HG03469 (cell line): ENCODE measurements at regions not wholly inside any gene's neighbourhood (a gene's known extent, or its start where the extent isn't known, plus 50 kb on each side); places are given as distances from the start of the nearest gene placed in this dataset.
A peak's percentile ranks its signal among the peaks of the same experiment; 100 is the strongest.
"Not testable (repeated sequence)": the region's sequence is repeated elsewhere in the genome, so short reads cannot be mapped to it uniquely, and the experiment has no call there.

Experiments
- ATAC-seq: cut with Tn5 transposase; IDR thresholded peaks from one replicate; pipeline ENCODE4 v1.9.1; 2021; ENCODE audit warnings: mild to moderate bottlenecking, moderate library complexity, moderate number of reproducible peaks; ENCODE audit not compliant: unreplicated experiment

DNA sequence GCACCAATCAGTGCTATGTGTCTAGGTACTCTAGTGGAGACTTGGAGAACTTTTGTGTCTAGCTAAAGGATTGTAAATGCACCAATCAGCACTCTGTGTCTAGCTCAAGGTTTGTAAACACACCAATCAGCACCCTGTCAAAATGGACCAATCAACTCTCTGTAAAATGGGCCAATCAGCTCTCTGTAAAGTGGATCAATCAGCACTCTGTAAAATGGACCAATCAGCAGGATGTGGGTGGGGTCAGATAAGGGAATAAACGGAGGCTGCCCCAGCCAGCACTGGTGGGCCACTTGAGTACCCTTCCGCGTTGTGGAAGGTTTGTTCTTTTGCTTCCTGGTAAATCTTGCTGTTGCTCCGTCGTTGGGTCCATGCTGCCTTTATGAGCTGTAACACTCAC is 135.3 kb upstream of the RFC3 start:
- ATAC-seq: not testable (repeated sequence)

DNA sequence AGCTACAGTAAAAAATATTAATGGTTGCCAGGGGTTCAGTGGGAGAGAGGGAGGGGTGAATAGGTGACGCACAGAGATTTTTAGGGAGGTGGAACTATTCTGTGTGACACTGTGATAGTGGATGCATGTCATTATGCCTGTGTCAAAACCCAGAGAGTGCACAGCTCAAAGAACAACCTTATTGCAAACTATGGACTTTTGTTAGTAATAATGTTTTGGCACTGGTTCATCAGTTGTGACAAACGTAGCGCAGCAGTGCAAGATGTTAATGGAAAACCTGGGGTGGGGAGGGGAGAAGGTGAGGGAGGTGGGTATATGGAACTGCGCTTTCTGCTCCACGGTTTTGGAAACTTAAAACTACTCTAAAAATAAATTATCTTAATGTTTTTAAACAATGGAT is 134.6 kb upstream of the RFC3 start:
- no peak for ATAC-seq

DNA sequence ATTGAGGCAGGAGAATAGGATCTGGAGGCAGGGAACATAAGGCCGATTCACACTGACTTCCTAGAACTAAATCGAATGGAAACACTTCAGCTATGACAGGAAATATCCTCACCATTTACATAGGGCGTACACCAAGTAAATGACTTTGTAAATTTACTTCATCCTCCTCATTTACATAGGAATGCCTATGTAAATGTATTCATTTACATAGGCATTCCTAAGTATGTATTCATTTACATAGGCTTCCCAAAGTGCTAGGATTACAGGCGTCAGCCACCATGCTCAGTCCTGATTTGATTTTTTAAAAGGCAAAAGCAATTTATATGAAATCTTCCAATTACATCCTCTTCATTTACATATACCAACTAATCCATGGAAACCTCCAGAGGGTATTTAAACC is 133.1 kb upstream of the RFC3 start:
- ATAC-seq: no peak

DNA sequence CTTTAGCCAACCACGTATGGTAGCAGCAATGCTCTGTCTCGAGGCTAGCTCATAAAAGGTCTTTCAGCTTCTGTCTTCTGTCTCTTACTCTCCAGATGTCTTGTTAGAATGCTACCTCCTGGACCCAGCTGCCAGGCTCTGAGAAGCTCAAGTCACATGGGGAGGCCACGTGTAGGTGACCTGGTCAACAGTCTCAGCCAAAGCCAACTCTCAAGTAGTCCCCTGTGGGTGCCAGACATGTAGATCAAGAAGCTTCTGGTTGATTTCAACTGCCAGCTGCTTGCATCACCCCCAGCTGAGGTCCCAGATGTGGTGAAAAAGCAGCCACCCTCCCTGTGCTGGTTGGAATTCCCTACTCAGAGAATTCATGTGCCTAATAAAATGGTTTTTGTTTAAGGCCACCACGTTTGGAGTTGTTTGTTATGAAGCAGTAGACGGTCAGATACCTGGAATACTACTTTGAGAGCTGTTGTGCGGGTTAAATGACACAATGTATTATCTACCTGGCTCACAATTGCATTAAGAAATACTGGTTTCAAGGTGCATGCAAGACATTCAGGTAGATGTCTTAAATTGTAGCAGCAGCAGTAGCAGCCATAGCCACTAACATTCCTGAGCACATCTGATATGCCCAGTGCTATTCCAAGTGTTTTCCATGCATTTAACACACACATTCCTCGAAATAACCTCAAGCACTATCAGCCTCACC is 131.0 kb upstream of the RFC3 start:
- ATAC-seq: no peak

DNA sequence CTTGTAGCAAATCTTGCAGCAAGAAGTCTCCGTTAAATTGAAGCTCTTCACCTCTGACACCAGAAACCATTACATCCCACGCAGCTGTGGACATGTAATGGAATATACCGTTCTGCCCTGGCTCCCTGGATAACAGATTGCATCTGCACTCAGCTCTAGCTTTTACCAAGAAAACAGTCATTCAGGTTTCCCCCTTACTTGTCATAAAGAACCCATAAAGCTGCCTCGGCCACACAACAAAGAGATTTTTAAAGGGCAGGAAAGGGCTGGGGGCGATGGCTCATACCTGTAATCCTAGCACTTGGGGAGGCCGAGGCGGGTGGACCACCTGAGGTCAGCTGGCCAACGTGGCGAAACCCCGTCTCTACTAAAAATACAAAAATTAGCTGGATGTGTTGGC is 127.6 kb upstream of the RFC3 start:
- ATAC-seq: no peak

DNA sequence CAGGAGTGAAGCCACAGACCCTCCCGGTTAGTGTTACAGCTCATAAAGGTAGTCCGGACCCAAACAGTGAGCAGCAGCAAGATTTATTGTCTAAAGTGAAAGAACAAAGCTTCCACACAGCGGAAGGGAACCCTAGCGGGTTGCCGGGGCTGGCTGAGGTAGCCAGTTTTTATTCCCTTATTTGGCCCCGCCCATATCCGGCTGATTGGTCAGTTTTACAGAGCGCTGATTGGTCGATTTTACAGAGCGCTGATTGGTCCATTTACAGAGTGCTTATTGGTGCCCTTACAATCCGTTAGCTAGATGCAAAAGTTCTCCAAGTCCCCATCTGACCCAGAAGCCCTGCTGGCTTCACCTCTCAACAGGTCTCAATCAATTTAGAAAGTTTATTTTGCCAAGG is 126.0 kb upstream of the RFC3 start:
- ATAC-seq: no peak

DNA sequence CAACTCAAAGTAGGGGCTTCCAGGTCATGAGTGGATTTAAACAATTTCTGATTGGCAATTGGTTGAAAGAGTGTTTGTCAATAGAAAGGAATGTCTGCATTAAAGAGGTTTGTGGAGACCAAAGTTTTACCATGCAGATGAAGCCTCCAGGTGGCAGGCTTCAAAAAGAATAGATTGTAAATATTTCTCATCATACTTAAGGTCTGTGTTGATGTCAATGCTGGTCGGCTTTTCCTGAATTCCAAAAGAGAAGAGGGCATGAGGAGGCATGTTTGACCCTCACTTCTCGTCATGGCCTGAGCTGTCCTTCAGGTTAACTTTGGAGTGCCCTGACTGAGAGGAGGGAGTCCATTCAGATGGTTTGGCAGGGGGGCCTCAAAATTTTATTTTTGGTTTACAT is 125.4 kb upstream of the RFC3 start:
- ATAC-seq: no peak

DNA sequence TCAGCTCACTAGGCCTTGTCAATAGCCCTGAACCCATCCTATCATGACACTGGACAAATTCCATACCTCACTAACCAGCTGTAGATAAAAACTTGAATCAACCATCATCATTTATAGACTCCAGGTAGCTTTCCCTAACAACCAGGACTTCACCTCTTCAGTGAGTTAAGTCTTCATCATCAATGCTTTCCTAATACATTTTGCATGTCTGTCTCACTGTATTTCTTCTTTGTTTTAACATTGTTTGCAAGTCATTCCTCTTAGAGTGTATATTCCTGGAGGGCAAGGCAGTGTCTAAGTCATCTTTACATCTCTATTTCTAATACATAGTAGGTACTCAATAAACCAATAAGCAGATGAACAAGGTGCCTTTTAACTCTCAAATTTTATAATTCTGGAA is 123.4 kb upstream of the RFC3 start:
- no peak for ATAC-seq

DNA sequence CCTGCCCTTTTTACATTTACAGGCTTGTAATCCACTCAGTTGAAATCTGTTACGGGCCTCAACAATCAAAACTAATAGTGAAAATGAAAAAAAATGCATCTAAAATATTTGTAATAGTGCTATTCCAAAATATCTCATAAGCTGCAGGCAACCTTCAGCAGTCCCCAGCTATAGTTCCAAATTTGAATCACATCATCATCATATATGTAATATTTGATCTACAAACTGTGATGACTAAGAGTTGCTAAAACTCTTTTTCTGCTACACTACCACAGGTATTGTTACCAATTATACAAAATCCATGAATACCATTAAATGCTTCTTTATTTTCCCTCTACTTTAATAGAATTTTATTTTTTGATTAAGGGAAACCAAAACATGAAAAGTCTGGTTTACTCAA is 121.4 kb upstream of the RFC3 start:
- ATAC-seq: no peak

DNA sequence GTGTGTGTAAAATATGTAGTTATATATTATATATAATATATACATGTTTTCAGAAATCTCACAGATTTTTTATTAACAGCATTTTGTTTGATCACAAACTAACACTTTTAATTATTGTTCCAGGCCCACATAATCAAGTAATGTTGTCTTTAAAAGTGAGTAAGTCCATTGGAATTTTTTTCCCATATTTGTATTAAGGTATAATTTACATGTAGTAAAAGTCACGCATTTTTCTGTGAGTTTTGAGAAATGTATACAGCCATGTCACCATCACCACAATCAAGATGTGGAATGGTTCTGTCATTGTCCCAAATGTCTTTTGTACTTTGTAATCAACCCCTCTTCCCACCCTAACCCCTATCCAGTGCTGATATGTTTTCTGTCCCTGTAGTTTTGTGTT is 120.0 kb upstream of the RFC3 start:
- no peak for ATAC-seq

DNA sequence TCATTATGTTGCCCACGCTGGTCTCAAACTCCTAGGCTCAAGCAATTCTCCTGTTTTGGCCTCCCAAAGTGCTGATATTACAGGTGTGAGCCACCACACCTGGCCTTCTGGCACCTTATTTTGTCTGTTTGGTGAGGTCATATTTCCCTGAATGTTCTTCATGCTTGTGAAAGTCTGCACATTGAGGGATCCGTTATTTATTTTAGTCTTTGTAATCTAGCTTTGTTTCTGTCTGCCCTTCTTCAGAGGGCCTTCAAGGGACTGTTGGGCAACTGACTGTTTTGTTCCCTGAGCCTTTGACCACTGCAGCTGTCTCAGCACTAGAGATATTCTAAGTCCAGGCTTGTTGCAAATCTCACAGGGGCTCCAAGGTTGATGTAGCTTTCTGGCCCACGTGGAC is 110.5 kb upstream of the RFC3 start:
- ATAC-seq: no peak

DNA sequence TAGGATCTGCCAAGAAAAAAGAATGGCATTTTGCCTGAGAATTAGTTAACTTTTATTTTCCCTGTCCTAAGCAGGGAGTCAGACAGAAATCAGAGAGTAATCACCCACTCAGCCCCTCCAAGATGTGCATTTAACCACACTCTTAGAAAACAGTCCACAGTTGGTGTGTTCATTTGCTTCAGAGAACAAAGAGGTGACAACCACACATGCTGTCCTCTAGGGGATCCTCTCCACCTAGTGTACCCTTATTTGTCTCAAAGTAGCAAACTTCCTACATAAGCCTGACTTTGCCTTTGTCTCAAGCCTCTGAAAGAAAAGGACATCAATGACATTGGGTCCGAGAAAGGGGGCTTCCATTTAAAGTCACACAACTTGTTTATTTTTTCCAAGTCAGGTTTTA is 107.0 kb upstream of the RFC3 start:
- no peak for ATAC-seq

DNA sequence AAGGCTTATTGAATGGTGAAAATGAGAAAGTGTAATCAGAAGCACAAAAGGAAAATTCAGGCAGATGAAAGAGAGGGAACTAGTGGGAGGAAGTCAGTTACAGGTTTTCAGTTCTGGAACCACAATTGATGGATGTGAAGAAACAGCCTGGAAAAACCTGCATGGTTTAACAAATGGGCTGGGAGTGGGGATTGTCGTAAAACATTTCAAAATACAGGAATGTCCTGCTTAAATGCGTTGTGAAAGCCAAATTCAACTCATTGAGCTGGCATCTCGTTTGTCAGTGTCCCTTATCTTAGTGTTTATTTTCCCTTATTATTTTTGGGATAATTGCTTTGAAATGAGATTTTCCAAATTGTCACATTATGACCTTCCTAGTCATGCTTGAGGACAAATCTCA is 106.5 kb upstream of the RFC3 start:
- no peak for ATAC-seq

DNA sequence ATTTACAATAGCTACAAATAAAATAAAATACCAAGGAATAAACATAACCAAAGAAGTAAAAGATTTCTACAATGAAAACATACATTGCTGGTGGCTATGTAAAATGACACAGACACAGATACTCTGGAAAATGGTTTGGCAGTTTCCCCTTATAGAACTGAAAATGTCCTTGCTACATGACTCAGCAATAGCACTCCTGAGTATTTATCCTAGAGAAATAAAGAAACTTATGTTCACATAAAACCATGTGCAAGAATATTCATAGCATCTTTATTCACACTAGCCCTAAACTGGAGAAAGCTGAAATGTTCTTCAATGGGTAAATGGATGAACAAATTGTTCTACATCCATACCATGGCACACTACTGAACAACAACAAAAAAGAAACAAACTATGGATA is 100.2 kb upstream of the RFC3 start:
- ATAC-seq: no peak

DNA sequence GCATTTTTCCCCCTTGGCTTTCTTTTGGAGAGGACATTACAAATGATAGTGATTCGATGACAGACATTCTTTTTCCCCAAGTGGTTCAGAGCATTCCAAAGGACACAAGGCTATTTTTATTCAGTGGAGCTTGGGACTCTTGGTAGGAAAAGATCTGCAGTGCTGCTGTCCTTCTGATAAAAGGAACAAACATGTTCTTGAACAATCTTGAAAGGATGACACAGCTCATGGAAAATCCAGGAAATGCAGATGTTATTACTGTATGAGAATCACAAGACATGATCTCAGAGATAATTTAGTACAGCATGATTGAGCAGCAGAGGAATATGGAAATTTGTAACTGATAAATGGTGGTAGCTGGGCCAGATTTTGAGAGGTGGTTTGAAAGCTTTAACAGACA is 96.2 kb upstream of the RFC3 start:
- no peak for ATAC-seq

DNA sequence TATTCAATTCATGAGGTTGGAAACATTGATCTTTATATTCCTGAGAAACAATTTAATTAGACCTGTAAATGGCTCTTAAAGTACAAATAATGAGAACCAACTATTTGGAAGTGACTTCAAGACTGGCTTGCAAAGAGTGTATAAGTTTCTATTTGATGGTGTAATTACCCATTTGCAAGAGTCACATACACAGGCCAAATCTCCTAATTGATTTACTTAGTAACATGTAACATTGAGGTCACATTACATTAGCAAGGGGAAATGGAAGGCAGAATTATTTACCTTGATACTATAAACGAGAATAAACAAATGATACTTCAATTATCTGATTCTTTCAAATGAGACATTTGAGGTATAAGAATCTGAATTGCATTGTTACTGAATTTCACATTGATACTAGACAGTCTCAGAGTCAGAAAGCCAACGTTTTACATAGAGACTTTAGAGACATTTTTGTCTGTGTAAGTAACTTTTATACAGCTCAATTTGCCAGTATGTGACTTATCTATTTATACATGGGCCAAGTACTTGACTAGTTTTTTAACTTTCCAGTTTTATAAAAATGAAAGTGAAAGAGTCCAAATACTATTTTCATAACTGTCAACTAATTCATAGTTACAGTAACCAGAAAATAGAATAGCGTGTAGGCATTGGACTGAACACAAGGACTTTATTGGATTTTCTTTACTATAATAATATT is 95.6 kb upstream of the RFC3 start:
- no peak for ATAC-seq

DNA sequence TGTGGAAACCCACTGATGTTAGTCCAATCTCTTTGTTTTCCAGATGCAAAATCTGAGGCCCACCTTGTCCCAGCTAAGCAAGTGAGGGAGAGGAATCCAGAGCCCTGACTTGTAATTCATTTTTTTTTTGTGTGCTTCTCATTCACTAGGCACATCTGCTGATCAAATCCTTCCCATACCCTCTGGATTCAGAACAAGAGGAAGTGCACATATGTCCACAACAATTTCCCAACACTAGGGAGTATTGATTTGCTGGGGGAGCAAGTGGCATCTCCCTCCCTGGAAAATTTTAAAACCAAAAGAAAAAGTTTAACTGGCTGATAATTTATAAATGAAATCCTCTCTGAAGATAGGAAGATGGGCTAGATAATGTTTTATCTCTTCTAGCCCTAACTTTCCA is 94.6 kb upstream of the RFC3 start:
- ATAC-seq: no peak

DNA sequence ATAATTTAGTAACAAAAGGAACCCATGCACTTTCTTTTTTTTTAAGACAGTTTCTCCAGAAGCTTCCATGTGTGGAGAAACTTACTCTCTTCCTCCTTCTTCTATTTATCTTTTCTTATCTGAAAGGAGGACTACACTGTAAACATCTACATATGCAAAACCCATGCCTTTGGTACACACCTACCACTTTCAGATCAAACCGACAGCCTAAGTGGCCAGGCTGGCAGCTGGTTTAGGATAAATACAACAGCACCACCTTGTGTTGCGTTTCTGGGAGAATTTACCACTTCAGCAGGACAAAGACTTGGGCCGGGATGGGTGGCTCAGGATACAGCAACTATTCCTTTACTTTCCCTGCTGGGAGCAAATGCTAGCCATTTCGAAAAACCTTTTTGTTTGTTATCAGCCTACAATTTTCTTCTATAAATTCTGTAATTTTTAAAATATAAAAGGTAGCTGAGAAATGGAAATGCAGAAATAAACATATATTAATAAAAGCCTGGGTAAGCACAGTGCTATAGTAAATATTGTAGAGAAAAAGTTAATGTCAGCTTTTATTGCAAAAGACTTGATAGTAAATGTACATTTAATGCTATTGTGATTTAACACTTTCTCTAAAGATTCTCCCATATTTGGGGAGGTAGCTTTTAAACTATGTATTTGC is 94.0 kb upstream of the RFC3 start:
- peak; percentile 48 for ATAC-seq

DNA sequence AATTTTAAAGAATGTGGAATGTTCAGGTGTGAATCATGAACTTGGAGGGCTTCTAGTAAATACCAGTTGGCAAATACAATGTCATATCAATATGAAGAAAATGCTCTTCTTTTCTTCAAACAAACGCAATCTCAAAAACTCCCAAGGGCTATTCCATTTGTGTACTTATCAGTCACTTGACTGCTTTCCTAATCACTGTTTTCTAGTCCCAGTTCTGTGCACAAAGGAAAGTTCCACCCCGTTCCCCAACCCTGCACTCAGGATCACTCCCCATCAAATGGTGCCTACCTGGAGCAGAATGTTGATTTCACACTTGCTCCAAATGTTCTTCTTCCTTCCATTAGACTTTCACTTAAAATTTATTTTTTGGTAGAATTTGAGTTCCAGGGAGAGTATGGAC is 92.6 kb upstream of the RFC3 start:
- no peak for ATAC-seq

DNA sequence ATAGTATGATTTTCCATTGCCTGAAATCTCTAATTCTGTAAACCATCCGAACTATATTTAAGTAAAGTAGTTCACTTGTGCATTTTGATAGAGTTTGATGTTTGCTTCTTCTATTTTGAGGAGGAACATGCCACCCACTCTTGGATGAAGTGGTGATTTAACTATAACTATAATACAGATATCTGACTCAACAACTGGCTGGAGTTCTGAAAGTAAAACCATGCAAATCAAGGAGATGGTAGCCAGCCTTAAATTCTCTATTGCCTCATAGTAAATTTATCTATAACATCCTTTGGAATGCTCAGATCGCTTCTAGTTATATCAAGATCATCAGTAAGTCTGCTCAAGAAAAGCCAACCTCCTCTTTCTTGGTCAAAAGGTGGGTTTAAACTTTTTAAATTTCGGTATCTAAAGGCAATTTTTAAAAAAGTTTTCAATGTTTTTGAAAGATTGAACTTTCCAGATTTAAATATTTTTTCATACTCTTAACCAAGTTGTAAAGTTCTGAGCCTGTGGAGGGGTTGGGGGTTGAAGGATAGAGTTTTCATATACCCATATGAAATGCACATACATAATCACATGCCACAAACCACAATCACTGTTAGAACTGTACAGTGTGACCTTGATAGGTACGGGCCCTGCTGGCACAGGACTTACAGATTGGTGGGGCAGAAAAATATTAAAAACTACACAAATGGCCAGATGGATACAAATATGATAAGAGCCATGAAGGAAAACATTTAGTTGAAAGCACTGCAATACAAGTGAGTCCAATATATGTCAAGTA is 90.5 kb upstream of the RFC3 start:
- ATAC-seq: no peak

DNA sequence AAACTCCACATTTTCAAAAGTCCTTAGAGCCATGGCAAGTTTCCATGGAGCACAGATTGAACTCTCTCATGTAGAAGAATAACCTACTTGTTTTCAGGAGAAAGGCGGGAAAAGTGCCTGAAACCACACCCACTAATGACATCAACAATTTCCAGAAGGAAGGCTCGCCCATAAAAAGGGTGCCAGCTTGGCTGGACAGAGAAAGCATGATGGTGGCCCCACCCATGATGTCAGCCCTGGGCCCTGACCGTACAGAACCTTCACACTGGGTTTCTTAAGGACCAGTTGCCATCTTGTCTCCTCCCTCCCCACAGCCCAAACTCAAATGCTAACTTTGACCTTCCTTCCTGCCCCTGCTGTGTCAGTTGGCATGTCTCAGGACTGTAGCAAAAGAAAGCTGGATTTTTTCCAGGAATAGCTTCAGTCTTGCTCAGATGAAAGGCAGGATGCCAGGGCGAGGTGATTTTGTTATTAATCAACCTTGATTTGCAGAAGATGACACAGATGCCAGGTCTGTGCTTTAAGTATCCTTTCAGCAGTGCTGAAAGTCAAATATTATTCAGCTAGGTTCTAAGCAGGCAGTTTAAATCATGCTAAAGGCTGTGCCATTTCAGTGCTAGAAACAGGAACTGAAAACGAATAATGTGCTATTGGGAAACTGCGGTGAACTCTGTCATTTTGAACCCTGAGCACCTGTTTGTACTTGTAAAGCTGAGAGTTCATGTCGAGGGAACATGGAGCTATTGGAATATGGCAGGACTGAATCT is 89.5 kb upstream of the RFC3 start:
- peak; percentile 83 for ATAC-seq
